HK-2 (cell line): ENCODE measurements at regions not wholly inside any gene's neighbourhood (a gene's known extent, or its start where the extent isn't known, plus 50 kb on each side); places are given as distances from the start of the nearest gene placed in this dataset.

ENCODE experiments used
- DNase-seq: peaks from one replicate; pipeline ENCODE4 v3.0.0-alpha.2; 2018; ENCODE audit not compliant: unreplicated experiment

DNA sequence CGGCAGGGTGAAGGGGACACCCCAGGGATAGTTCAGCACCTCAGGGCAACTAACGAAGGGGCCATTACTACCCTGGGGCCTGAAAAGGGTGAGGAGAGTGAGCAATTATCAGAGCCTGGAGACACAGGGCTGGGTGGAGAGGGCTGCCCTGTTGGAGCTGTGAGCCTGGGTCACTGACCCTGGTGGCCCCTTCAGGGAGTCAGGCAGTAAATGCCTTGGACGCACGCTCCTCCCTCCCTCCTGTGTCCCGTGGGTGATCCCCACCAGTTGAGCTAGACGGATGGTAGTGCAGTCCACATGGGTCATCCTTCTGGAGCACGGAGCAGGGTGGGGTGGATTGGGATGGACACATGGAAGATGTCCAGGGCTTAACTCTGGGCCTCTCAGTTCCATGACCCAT lies 305.3 kb downstream of the PTPRU start:
- DNase-seq = no peak

DNA sequence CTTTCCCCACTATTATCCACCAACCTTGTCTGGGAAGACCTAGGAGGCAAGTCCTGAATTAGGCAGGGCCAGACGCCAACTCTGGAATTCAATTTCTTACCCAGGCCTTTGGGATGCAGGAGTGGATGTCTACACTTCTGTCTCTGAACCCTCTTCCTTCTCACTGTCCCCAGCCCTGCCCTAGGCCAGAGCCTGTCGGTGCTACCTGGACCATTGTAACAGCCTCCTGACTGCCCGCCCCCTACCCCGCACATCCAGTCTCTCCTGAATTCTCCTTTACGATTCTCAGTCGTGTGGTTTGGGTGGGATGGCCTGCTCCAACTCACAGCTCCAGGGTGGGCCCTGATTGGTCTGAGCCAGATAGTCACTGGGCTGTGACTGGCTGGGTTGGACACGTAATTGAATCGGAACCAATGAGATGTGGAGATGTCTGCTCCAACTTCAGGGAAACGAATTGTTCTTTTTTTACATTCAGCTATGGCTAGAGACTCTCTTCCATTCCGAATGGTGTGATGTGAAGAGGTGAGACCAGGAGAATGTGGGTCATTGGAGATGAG lies 304.6 kb downstream of the PTPRU start:
- no peak for DNase-seq

DNA sequence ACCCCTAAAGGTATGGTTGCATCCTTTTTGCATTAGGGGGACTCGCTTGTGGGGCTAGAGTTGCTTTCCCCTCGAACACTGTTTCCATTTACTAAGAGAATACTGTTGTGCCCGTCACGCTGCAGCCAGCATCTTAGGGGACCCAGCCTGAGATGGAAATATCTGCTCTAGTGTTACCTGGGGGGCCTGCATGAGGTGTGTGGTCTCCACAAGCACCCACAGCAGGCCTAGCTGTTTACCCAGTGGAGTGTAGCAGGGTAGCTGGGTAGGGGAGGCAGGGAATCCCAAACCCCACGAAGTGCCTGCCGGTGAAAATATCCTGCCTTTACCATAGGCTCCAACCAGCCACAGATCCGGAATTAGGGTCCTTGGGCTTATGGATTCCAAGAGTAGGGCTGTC lies 303.6 kb downstream of the PTPRU start:
- no peak for DNase-seq

DNA sequence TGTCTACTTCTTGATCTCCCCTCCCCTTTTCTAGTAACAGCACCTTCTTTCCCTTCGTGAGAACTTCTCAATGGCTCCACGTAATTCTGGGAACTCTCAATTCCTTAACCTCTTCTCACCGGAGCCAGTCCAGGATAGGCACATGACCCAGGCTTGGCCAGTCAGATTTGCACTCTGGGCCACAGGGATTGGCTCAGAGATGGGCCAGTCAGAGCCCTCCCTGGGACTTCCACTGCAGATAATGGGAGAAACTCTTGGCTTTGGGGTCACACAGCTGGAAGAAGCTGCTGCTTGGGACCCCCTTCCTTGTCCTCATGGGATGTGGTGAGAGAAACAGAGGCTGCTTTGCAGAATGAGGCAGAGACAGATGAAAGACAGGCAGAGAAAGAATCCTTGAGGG lies 302.3 kb downstream of the PTPRU start:
- DNase-seq = no peak

DNA sequence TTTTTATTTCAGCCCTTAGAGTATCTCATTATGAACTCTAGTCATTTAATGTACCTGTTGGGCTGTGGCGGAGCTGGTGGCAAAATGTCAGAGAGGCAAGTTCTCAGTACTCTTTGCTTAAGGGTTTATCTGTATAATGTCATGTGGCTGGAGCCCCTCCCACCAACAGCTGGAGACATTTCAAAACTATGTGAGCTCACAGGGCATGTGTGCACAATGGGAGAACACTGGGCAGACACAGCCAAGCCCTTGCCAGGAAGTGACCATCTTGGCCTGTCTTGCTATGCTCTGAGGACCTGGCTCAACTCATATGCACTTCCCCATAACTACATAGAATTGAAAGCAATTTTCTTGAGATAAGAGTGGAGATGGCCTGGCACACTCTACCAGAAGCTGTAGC lies 296.4 kb downstream of the PTPRU start:
- no peak for DNase-seq

DNA sequence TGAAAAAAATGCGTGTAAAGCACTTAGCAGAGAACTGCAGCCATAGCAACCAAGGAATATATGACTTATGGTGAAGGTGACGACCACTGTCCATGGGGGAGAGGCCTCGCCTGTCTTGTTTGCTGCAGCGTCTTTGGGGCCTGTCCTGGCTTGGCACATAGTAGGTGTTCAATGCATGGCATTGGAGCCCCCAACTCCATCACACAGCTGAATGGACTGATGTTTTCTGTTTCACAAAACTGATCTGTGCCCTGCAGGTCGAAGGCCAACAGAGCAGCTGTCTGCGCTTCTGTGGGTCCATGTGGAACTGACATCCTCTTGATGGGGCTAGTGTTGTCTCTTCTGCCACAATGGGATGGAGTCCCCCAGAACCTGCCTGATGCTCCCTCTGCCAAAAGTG lies 296.0 kb downstream of the PTPRU start:
- no peak for DNase-seq

DNA sequence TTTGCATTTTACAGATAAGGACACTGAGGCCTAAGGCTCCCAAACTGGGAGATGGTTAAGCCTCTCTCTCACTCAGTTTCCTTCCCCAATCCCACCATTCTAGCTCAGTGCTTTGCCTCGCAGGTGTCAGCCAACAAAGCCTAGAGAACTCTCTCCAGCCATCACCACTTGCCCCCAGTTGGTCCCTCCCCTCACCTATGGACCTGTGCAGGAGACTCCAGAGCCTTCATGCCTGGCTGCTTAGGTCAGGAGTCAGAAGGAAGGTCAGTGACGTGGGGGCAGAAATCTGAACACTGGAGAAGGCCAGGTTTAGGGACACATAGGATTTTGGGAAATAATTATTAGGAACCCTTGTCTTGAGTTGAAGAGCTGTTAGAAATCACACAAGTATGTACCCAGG lies 295.3 kb downstream of the PTPRU start:
- DNase-seq = no peak

DNA sequence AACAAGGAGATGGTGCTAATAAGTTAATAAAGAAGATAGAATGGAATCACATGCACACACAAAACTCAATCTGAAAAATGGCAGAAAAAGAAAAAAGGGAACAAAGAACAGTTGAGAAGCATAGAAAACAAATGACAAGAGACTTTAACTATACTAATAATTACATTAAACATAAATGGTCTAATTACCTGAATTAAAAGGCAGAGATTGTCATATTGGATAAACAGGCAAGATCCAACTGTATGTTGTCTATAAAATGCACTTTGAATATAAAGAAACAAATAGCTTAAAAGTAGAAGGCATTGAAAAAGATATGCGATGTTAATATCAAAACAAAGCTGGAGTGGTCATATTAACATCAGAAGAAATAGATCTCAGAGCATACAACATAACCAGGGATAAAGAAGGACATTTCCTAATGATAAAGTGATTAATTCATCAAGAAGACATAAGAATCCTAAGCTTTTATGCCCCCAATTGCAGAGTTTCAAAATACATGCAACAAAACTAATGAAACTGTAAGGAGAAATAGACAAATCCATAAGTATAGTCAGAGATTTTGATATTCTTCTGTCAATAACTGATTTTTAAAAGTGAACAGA lies 293.5 kb downstream of the PTPRU start:
- DNase-seq = no peak

DNA sequence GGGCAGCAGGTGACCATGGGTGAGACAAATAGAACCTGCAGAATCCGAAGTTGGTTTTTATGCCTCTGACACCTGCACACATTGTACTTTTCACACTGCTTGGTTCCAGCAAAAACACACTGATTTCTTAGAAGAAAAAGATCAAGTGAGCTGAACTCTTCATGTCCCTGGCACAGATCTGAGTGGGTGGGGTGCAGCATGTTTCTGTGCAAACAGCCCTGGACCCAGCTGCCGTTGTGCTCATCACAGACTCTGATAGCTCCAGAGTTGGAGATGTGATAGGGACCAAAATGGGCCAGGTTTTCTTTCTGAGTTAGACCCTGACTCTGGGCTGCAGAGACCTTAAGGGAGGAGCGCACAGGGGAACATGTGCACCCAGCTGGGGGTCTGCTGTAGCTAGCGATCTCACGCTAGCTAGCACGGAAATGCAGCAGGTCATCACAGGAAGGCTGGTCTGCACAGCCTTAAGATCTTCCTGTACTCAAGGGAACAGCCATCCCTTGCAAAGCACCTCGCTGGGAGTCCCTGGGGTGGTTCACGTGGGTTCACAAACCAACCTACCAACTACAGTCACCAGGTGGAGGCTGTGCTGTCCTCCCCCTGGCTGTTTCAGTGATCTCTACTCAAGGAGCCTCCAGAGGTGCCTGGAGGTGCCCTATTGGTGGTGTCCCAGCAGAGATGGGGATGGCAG lies 291.1 kb downstream of the PTPRU start:
- no peak for DNase-seq

DNA sequence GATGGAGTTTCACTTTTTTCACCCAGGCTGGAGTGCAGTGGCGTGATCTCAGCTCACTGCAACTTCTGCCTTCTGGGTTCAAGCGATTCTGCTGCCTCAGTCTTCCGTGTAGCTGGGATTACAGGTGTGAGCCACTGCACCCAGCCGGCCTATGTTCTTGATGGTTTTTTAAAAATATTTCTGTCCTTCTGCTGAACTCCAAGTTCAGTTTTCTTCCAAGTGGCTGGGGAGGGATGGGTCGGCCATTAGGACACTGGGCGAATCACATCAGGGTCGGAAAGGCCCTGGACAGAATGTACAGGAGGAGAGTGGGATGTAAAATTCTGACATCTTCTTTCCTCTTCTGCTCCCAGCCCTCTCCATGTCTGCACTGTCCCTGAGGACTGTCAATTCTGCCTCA lies 289.6 kb downstream of the PTPRU start:
- no peak for DNase-seq

DNA sequence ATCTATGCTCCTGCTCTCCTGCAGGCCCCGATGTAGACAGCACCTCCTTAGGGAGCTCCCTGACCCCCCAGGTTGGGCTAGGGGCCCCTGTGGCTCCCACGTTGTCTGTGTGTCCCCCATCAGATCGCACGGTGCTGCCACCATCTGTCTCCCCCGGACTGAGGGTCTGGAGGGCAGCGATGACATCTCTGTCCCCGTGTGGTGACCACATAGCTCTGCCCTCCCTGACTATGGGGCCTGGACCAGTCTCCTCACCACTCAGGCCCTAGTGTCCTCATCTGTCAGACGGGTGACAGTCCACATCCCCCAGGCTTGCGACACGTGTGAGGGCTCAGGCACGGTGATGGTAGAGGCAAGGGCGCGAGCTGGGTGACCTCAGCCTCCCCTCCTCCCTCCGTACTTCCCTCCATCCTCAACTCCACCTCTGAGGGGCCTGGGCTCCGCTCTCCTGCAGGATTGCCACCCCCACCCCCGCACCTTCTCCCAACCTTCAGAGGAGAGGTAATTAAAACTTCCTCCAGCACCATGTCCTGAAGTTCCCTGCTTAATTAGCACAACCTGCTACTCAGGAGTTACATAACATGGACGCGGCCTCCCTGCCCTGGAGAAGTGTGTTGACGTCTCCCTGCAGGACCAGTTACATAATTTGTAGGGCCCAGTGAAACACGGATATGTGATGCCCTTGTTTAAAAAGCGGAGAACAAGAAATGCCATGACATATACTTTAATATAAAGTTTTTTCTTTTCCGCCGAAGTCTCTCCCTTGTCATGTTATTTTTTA lies 288.2 kb downstream of the PTPRU start:
- no peak for DNase-seq

DNA sequence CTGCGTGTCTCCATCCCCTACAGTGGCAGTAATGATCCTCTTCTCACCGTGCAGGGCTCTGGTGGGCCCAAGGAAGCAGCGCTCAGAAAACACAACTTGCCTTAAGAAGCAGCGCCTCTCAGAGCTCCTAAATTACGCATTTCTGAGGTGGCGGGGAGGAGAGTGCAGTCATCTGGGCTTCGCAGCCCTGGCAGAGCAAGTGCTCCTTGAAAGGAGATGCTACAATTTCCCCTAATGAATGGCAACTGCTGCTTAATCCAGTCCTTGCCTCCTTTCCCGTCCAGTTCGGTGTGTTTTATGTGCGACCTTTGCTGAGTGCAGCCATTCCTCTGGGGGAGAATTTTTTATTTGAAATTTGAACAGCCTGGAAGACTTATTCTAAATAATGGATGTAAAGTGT lies 287.3 kb downstream of the PTPRU start:
- DNase-seq = no peak

DNA sequence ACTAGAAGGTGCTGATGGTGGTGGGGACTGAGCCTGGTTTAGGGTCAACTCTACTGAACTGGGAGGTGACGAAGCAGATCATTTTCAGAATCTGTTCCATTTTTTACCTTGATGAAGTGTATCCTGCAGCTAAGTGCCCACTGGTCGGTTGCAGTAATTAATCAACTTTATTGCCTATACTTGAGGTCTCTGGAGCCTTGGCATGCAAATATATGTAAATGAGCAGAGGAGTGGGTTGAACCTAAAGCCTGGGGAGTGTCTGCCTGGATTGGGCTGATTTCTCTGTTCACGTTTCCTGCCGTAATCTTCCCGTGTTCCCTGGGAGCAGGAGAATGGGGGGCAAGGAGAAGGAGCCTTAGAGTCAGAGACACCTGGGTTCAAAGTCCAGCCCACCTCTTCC lies 286.8 kb downstream of the PTPRU start:
- no peak for DNase-seq

DNA sequence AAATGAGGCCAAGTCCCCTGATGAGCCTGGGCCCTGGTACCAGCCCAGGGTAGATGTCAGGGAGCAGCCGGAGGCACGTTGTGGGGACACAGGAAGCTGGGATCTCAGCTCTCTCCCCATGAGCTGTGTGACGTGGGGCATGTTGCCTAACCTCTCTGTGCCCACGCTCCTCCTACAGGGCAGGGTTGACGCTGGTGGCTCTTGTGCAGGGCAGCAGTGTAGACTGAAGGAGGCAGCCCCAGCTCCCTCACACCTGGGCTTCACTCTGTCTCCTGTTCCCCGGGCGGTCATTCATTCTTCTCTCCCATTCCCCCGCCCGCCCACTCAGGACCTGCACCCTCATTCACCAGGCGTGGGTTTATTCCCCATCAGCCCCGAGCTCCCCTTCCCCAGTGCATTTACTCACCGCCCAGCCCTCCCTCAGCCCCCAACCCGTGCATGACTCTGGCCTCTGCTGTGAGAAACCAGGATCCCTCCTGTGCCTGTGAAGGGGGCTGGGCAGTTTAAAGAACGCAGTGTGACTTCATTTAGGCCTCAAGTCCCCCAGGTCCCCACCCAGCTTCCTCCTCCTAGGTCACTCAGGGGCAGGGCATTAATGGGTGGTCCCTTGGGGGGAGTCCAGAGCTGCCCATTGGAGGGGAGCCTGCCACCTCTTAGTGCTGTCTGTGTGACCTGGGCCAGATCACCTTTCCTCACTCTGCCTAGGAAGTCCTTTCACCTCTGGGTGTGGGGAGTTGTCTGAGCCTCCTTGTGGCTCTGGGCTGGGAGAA lies 285.7 kb downstream of the PTPRU start:
- DNase-seq = no peak

DNA sequence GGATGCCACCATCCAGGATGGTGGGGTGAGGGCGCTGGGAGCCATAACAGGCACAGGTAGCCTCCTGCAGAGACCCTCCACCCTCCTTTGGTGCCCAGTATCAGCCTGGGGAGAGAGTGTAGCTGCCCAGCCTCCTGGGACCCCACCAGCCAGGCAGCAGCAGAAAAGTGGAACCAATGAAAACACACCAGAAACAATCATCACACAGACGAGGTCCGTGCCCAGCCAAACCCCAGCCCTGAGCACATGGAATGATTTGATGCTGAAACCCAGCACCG lies 285.1 kb downstream of the PTPRU start:
- no peak for DNase-seq

DNA sequence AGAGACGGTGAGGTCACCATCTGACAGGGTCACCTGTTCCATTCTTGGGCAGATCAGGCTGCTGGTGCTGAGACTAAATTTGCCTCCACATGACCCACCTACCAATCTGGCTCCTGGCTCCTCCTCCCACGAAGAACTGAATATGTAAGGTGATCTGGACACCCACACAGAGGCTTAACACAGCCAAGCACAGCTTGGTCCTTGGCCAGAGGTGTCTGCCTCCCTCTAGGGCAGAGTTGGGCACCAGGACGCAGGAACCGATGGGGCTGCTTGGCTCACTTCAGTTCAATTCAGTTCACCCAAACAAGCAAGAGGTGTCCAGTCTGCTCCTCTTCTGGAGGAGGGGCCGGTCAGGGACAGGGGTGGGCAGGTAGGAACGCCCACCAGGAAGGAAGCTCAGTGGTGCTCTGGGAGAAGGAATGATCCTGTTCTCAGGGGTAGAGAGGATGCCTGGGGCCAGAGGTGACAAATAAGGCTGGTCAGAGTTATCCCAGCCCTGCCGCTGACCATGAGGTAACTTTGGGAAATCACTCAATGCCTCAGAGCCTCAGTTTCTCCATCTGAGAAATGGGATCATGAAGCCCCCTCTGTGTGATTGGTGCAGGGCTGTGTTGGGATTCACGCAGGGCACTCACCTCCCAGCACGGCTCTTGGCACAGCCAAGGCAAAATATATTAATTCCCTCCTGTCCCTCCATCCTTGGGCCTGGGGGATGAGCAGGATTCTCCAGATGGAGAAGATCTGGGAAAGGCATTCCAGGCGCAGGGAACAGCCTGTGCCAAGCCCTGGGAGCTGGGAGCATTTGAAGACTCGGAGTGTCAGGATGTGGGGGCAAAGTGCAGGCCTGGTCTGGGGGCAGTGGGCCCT lies 284.5 kb downstream of the PTPRU start:
- no peak for DNase-seq

DNA sequence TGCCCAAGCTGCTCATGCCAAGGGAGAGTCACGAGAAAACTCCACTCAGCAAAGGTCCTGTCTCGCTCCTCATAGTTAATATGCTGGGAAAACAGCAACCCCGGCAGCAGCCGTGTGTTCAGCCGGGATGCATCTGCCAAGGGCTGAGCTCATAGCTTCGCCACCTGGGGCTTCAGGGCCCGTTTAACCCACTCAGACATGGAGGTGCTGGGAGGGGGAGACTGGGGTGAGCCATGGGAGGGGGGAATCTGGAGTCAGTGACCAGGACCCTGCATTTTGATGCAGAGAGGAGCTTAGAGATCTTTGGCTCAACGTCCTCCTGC lies 283.4 kb downstream of the PTPRU start:
- DNase-seq = no peak

DNA sequence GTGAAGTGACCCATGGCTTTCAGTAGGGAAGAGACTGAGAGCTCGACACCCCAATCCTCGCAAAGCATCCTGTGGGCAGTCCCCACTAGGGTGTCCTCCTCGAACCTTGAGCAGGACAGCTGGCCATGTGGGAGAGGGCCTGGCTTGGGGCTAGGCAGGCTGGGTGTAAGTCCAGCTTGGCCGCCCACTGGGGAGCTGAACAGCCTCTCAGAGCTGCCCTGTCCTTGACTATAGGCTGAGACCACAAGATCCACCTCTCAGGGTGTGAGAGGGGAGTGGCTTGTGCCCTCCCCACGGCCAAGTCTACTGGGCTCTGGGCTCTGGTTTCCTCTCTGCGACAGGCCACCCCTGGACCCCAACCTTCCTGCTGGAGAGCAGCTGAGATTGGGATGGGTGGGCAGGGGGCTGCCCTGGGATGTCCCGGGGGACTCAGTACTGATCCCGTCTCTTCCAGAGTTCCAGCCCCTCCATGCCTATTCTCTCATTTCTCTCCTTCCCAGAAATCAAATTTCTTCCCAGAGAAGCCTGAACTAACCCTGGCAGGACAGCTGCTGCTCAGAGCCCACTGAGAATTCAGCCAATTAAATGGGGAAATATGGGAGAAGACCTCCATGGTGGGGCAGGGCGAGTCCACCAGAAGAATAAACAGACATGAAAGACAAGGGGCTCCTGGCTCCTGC lies 282.9 kb downstream of the PTPRU start:
- no peak for DNase-seq

DNA sequence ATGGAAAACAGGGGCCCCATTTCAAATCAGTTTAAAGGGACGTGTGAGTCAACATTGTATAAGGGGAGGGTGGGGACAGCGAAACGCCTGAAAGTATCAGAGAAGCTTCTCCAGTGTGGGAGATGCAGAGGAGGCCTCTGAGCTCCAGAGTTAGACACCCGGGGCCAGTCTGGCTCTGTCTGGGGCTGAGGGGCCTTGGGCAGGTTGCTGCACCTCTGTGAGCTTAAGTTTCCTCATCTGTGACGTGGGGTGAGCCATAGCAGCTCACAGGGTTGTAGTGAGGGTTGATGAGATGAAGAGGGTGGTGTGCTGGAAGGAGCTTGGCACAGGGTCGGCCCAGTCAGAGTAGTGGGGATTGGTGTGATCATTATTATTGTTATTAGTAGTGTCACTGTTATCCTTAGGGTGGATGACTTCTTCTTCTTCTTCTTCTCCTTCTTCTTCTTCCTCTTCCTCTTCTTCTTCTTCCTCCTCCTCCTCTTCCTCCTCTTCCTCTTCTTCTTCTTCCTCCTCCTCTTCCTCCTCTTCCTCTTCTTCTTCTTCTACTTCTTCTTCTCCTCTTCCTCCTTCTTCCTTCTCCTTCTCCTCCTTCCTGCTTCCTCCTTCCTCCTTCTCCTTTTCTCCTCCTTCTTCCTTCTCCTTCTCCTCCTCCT lies 282.0 kb downstream of the PTPRU start:
- no peak for DNase-seq

DNA sequence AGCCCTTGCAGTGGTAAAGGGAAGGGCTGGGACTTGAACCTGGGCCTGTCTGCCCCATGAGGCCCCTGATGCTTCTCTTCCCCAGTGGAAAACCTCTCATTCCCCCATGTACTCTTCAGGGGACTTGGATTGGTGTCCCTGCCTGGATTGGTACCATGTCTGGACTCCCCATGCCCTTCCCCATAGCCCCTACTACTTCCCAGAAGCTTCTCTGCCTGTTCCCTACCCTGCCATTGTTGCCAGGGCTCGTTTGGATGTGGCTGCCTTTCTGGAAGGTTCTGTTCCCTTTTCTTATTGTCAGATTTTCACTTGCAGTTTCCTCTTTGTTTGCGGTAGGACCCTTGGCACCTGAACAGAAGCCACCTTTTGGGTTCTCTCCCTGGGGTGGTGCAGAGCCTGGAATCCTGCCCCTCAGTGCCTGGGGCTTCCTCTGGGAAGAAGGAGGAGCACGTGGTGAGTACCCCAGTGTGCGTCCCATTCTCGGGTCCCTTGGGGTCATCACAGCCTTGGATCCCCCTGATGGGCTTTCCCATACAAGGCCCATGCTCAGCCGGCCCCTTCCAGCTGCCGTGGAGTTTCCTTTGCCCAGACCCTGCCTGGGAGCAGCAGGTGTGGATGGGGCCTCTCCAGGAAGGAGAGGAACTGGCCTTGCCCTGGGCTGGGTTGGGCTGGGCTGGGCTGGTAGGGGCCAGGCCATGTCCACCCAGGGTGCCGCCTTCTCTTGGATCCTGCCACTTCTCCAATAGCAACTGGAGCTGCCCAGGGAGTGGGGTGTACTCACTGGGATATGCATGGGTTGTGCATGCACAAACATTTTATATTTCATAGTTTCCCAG lies 281.1 kb downstream of the PTPRU start:
- no peak for DNase-seq
